ENCODE measurements at regions not wholly inside any gene's neighbourhood (a gene's known extent, or its start where the extent isn't known, plus 50 kb on each side); places are given as distances from the start of the nearest gene placed in this dataset.

DNA sequence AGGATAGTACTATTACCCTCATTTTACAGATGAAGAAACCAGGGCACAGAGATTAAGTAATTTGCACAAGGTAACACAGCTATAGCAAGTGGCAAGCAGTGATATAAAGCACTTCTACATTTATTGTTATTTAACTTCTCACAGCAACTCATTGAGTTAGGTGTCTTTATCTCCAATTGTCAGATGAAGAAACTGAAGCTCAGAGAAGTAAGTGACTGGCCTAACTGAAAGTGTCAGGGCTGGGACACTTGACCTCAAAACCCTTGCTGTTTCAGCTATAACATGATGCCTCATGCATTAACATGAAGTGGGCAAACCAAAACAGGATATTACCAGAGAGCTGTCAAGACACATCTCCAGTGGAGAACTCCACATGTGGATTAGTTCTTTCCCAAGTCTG lies 65.8 kb upstream of the LEKR1 start:
- no peaks in the 10 kb centered on the region for H3K9me3 ChIP-seq (ENCODE audit: control insufficient read depth in 2 of 3, low read length in 3 of 3)
- ChIA-PET POLR2A (no interaction called here), CTCF (no interaction called here)
- ATAC-seq (no peak), DNase-seq (no peak)
- Mint-ChIP-seq H3K9me3 (peaks cover 0 to 6% (median 0%) of the 10 kb centered on the region in 11 donors), H3K27me3 (peaks cover 0 to 2% (median 0%) of the 10 kb centered on the region in 5 donors), H3K4me3 (no peak overlapping the region), H3K36me3 (peaks cover 0 to 13% (median 0%) of the 10 kb centered on the region in 5 donors), H3K4me1 (peaks cover 0 to 15% (median 0%) of the 10 kb centered on the region in 7 donors), H3K27ac (no peak overlapping the region)
- intact Hi-C loops (cut with micrococcal nuclease), result no loop called here
- no peak overlapping the region for H3K27ac ChIP-seq (ENCODE audit: low read depth, low read length)
- no peaks in the 10 kb centered on the region for H3K4me1 ChIP-seq (ENCODE audit: control insufficient read depth in 2 of 2, insufficient read depth in 2 of 2, low read length in 2 of 2)
- H3K27me3 ChIP-seq (ENCODE audit: control insufficient read depth in 2 of 2, insufficient read depth in 2 of 2, low read length in 2 of 2), result no peaks in the 10 kb centered on the region
- H3K4me3 ChIP-seq (ENCODE audit: low read length), result no peak overlapping the region
- H3K36me3 ChIP-seq (ENCODE audit: control insufficient read depth in 2 of 3, insufficient read depth in 3 of 3, low read length in 3 of 3), result no peaks in the 10 kb centered on the region

- peaks cover 0 to 17% (median 0%) of the 10 kb centered on the region in 5 donors for H3K36me3 Mint-ChIP-seq
- POLR2A ChIA-PET, result no interaction called here
These were observed 65.1 kb upstream of the LEKR1 start for GRCh38 chr3:156761007-156761406.

DNA sequence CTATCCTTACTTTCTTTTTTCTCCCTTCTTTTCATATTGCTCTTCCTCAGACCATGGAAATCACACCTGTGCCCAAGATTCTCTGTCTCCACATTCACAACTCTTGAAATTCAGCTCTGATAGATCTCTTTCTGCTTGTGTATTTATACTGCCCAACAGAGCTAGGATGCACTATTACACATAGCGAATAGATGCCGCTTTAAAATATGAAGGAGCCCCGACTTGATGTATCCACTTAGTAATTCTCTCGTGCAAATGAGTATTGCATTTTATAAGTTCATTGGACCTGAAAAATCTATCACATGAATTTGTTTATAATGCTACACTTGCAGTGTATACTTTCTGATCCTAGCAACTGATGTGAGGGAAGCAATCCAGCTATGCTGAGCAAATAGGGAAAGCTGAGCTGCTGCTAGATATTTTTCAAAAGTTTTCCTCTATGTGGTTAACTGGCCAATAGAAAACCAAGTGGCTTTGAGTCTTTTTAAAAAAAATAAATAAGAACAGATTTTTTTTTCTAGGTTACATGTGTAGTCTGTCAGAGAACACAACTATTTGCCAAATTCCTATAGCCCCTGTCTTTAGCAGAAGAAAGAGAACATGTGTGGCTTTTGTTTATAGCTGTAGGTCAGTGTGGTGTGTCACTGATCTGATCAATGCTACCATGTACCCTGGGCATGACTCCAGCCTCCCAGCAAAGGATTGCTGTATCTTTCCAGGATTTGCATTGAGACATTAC lies 64.3 kb upstream of the LEKR1 start:
- no peak overlapping the region for H3K27ac Mint-ChIP-seq
- no peaks in the 10 kb centered on the region for H3K36me3 ChIP-seq (ENCODE audit: control insufficient read depth in 2 of 3, insufficient read depth in 3 of 3, low read length in 3 of 3)
- intact Hi-C loops (cut with micrococcal nuclease), result no loop called here
- no peaks in the 10 kb centered on the region for H3K9me3 ChIP-seq (ENCODE audit: control insufficient read depth in 2 of 3, low read length in 3 of 3)
- H3K27me3 ChIP-seq (ENCODE audit: control insufficient read depth in 2 of 2, insufficient read depth in 2 of 2, low read length in 2 of 2), result no peaks in the 10 kb centered on the region
- DNase-seq (no peak), ATAC-seq (no peak)
- no peak overlapping the region for H3K4me3 Mint-ChIP-seq
- ChIA-PET POLR2A (no interaction called here), CTCF (interaction anchor here (0.6 kb wide), 1 partner anchor 17 kb away, joined by 3 read pairs; no protein-coding TSS in a partner anchor)
- peaks cover 0 to 2% (median 0%) of the 10 kb centered on the region in 5 donors for H3K27me3 Mint-ChIP-seq
- peaks cover 0 to 21% (median 0%) of the 10 kb centered on the region in 5 donors for H3K36me3 Mint-ChIP-seq
- no peaks in the 10 kb centered on the region for H3K4me1 ChIP-seq (ENCODE audit: control insufficient read depth in 2 of 2, insufficient read depth in 2 of 2, low read length in 2 of 2)
- peaks cover 0 to 7% (median 0%) of the 10 kb centered on the region in 11 donors for H3K9me3 Mint-ChIP-seq
- no peak overlapping the region for H3K4me3 ChIP-seq (ENCODE audit: low read length)
- H3K27ac ChIP-seq (ENCODE audit: low read depth, low read length), result no peak overlapping the region
- peaks cover 0 to 18% (median 0%) of the 10 kb centered on the region in 7 donors for H3K4me1 Mint-ChIP-seq

More at GRCh38 chr3:156761007-156761406, 65.1 kb upstream of the LEKR1 start:
- no peaks in the 10 kb centered on the region for H3K36me3 ChIP-seq (ENCODE audit: control insufficient read depth in 2 of 3, insufficient read depth in 3 of 3, low read length in 3 of 3)
- no peak for ATAC-seq
- H3K9me3 ChIP-seq (ENCODE audit: control insufficient read depth in 2 of 3, low read length in 3 of 3), result no peaks in the 10 kb centered on the region
- intact Hi-C loops (cut with micrococcal nuclease), result no loop called here
- no peak overlapping the region for H3K27ac Mint-ChIP-seq
- H3K4me1 ChIP-seq (ENCODE audit: control insufficient read depth in 2 of 2, insufficient read depth in 2 of 2, low read length in 2 of 2), result no peaks in the 10 kb centered on the region
- no peak for DNase-seq
- CTCF ChIA-PET, result no interaction called here
- no peak overlapping the region for H3K4me3 ChIP-seq (ENCODE audit: low read length)
- H3K27me3 Mint-ChIP-seq, result peaks cover 0 to 2% (median 0%) of the 10 kb centered on the region in 5 donors
- H3K4me3 Mint-ChIP-seq, result no peak overlapping the region
- H3K9me3 Mint-ChIP-seq, result peaks cover 0 to 6% (median 0%) of the 10 kb centered on the region in 11 donors
- no peak overlapping the region for H3K27ac ChIP-seq (ENCODE audit: low read depth, low read length)
- no peaks in the 10 kb centered on the region for H3K27me3 ChIP-seq (ENCODE audit: control insufficient read depth in 2 of 2, insufficient read depth in 2 of 2, low read length in 2 of 2)
- peaks cover 0 to 15% (median 0%) of the 10 kb centered on the region in 7 donors for H3K4me1 Mint-ChIP-seq

DNA sequence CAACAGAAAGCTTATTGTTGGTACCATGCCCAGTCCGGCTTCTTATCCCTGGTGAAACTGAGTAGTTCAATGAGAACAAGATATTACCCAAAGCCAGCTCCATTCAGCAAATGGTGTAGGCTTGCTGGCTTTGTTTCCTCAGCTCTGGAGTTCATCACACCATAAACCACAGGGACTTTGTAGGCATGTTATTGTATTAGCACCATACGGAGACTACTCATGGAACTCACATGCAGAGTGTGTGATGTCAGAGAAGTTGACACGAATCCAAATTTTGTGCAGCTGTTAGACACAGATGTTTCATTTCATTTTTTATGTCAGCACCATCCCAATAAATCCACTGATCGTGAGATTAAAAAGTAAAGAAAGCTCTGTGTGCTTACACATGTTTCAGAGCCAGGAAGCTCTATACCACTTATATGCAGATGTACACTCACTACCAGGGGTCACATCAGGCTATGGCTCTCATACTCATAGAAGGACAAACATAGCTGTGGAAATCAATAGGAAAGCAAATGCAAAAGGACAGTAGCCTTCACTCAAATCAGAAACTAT lies 63.4 kb upstream of the LEKR1 start:
- Histone ChIP-seq H3K27ac (ENCODE audit: low read depth, low read length) (no peak overlapping the region), H3K9me3 (ENCODE audit: control insufficient read depth in 2 of 3, low read length in 3 of 3) (no peaks in the 10 kb centered on the region), H3K4me1 (ENCODE audit: control insufficient read depth in 2 of 2, insufficient read depth in 2 of 2, low read length in 2 of 2) (no peaks in the 10 kb centered on the region), H3K36me3 (ENCODE audit: control insufficient read depth in 2 of 3, insufficient read depth in 3 of 3, low read length in 3 of 3) (no peaks in the 10 kb centered on the region), H3K4me3 (ENCODE audit: low read length) (no peak overlapping the region), H3K27me3 (ENCODE audit: control insufficient read depth in 2 of 2, insufficient read depth in 2 of 2, low read length in 2 of 2) (no peaks in the 10 kb centered on the region)
- no peaks in the 10 kb centered on the region for H3K27me3 Mint-ChIP-seq
- H3K27ac Mint-ChIP-seq, result no peak overlapping the region
- H3K4me1 Mint-ChIP-seq, result peaks cover 0 to 19% (median 0%) of the 10 kb centered on the region in 7 donors
- H3K9me3 Mint-ChIP-seq, result peaks cover 0 to 3% (median 0%) of the 10 kb centered on the region in 11 donors
- intact Hi-C loops (cut with micrococcal nuclease), result no loop called here
- ATAC-seq (no peak), DNase-seq (no peak)
- POLR2A ChIA-PET, result no interaction called here
- peaks cover 0 to 17% (median 0%) of the 10 kb centered on the region in 5 donors for H3K36me3 Mint-ChIP-seq
- CTCF ChIA-PET, result no interaction called here
- no peak overlapping the region for H3K4me3 Mint-ChIP-seq

- Mint-ChIP-seq H3K4me1 (peaks cover 0 to 19% (median 0%) of the 10 kb centered on the region in 7 donors), H3K27ac (no peak overlapping the region), H3K36me3 (peaks cover 0 to 13% (median 0%) of the 10 kb centered on the region in 5 donors), H3K27me3 (no peaks in the 10 kb centered on the region), H3K9me3 (peaks cover 0 to 3% (median 0%) of the 10 kb centered on the region in 11 donors), H3K4me3 (no peak overlapping the region)
- CTCF ChIA-PET, result no interaction called here
- no peaks in the 10 kb centered on the region for H3K4me1 ChIP-seq (ENCODE audit: control insufficient read depth in 2 of 2, insufficient read depth in 2 of 2, low read length in 2 of 2)
- no peaks in the 10 kb centered on the region for H3K9me3 ChIP-seq (ENCODE audit: control insufficient read depth in 2 of 3, low read length in 3 of 3)
- H3K27me3 ChIP-seq (ENCODE audit: control insufficient read depth in 2 of 2, insufficient read depth in 2 of 2, low read length in 2 of 2), result no peaks in the 10 kb centered on the region
- intact Hi-C loops (cut with micrococcal nuclease), result no loop called here
- DNase-seq, result no peak
- POLR2A ChIA-PET, result no interaction called here
- H3K27ac ChIP-seq (ENCODE audit: low read depth, low read length), result no peak overlapping the region
- ATAC-seq, result no peak
- H3K36me3 ChIP-seq (ENCODE audit: control insufficient read depth in 2 of 3, insufficient read depth in 3 of 3, low read length in 3 of 3), result no peaks in the 10 kb centered on the region
- H3K4me3 ChIP-seq (ENCODE audit: low read length), result no peak overlapping the region
These were observed 62.8 kb upstream of the LEKR1 start for GRCh38 chr3:156763386-156763785.

DNA sequence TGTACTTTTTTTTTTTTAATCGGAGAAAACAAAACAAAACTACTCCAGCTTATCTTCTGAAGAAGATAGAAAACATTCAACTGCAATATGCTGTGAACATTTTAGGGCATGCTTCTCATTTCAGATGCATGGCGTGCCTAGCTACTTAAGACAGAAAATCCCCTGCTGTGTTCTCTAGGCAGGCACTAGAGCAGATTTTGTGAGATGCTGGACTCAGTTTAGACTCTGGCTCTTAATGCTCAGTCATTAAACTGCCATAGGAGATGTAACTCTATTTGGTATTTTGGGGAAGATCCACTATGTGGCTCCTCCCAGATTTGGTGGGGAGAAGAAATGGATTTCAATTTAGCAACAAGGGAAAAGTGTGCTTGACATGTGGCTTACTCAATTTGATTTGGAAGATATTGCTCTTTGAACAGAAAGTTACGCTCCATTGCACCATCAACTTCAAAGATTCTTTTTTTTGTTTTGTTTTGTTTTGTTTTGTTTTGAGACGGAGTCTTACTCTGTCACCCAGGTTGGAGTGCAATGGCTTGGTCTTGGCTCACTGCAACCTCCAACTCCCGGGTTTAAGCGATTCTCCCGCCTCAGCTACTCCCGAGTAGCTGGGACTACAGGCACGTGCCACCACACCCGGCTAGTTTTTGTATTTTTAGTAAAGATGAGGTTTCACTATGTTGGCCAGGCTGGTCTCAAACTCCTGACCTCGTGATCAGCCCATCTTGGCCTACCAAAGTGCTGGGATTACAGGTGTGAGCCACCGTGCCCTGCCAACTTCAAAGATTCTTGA lies 62.0 kb upstream of the LEKR1 start:
- Histone ChIP-seq H3K4me1 (ENCODE audit: control insufficient read depth in 2 of 2, insufficient read depth in 2 of 2, low read length in 2 of 2) (no peaks in the 10 kb centered on the region), H3K4me3 (ENCODE audit: low read length) (no peak overlapping the region), H3K9me3 (ENCODE audit: control insufficient read depth in 2 of 3, low read length in 3 of 3) (no peaks in the 10 kb centered on the region), H3K27me3 (ENCODE audit: control insufficient read depth in 2 of 2, insufficient read depth in 2 of 2, low read length in 2 of 2) (no peaks in the 10 kb centered on the region), H3K36me3 (ENCODE audit: control insufficient read depth in 2 of 3, insufficient read depth in 3 of 3, low read length in 3 of 3) (no peaks in the 10 kb centered on the region), H3K27ac (ENCODE audit: low read depth, low read length) (no peak overlapping the region)
- H3K27ac Mint-ChIP-seq, result no peak overlapping the region
- intact Hi-C loops (cut with micrococcal nuclease), result no loop called here
- ATAC-seq (no peak), DNase-seq (no peak)
- H3K9me3 Mint-ChIP-seq, result peaks cover 0 to 3% (median 0%) of the 10 kb centered on the region in 11 donors
- H3K4me1 Mint-ChIP-seq, result peaks cover 0 to 19% (median 0%) of the 10 kb centered on the region in 7 donors
- H3K36me3 Mint-ChIP-seq, result peaks cover 0 to 13% (median 0%) of the 10 kb centered on the region in 5 donors
- H3K4me3 Mint-ChIP-seq, result no peak overlapping the region
- POLR2A ChIA-PET, result no interaction called here
- CTCF ChIA-PET, result no interaction called here
- no peaks in the 10 kb centered on the region for H3K27me3 Mint-ChIP-seq

All from naive thymus-derived CD4-positive, alpha-beta T cell (primary cell).